Islet of Langerhans (tissue), 1 donor: ENCODE measurements at regions not wholly inside any gene's neighbourhood (a gene's known extent, or its start where the extent isn't known, plus 50 kb on each side); places are given as distances from the start of the nearest gene placed in this dataset.

Source experiments
- FAIRE-seq: peaks from one replicate; lab custom pipeline; 2011; peaks lifted over from hg19 to GRCh38; lab: Jason Lieb, UNC

- FAIRE-seq = no peak
These were observed 434.9 kb downstream of the GPM6A start for GRCh38 chr4:175377203-175377602.

- FAIRE-seq = no peak
These were observed 433.7 kb downstream of the GPM6A start for GRCh38 chr4:175378372-175378771.

GRCh38 chr4:175380841-175381240 lies 431.2 kb downstream of the GPM6A start:
- no peak for FAIRE-seq

GRCh38 chr4:175385797-175386196 lies 426.3 kb downstream of the GPM6A start:
- FAIRE-seq = no peak

GRCh38 chr4:175386776-175387507 lies 425.1 kb downstream of the GPM6A start:
- no peak for FAIRE-seq

- FAIRE-seq = no peak
These were observed 417.9 kb downstream of the GPM6A start for GRCh38 chr4:175394208-175394607.

GRCh38 chr4:175405961-175406360 lies 406.1 kb downstream of the GPM6A start:
- FAIRE-seq = peak; percentile 68

GRCh38 chr4:175407926-175408325 lies 404.1 kb downstream of the GPM6A start:
- no peak for FAIRE-seq

- no peak for FAIRE-seq
These were observed 400.8 kb downstream of the GPM6A start for GRCh38 chr4:175411251-175411650.

- FAIRE-seq = no peak
These were observed 399.9 kb downstream of the GPM6A start for GRCh38 chr4:175412161-175412560.

GRCh38 chr4:175412746-175413145 lies 399.3 kb downstream of the GPM6A start:
- FAIRE-seq = no peak

- no peak for FAIRE-seq
These were observed 398.5 kb downstream of the GPM6A start for GRCh38 chr4:175413561-175413960.

GRCh38 chr4:175414602-175415001 lies 397.5 kb downstream of the GPM6A start:
- FAIRE-seq = no peak

- FAIRE-seq = no peak
These were observed 393.5 kb downstream of the GPM6A start for GRCh38 chr4:175418516-175418915.

GRCh38 chr4:175419236-175419718 lies 392.8 kb downstream of the GPM6A start:
- peak; percentile 73 for FAIRE-seq

- peak; percentile 97 for FAIRE-seq
These were observed 390.6 kb downstream of the GPM6A start for GRCh38 chr4:175421506-175421905.

GRCh38 chr4:175422331-175422730 lies 389.7 kb downstream of the GPM6A start:
- no peak for FAIRE-seq

GRCh38 chr4:175424111-175424510 lies 388.0 kb downstream of the GPM6A start:
- no peak for FAIRE-seq

- FAIRE-seq = no peak
These were observed 384.3 kb downstream of the GPM6A start for GRCh38 chr4:175427751-175428150.

GRCh38 chr4:175431694-175432093 lies 380.4 kb downstream of the GPM6A start:
- FAIRE-seq = no peak

GRCh38 chr4:175435381-175435783 lies 376.7 kb downstream of the GPM6A start:
- FAIRE-seq = peak; percentile 98

GRCh38 chr4:175436196-175436595 lies 375.9 kb downstream of the GPM6A start:
- FAIRE-seq = no peak

- FAIRE-seq = peak; percentile 64
These were observed 371.3 kb downstream of the GPM6A start for GRCh38 chr4:175440786-175441185.

GRCh38 chr4:175441256-175441655 lies 370.8 kb downstream of the GPM6A start:
- FAIRE-seq = no peak
